Posterior vena cava (tissue), 2 donors: ENCODE measurements at regions not wholly inside any gene's neighbourhood (a gene's known extent, or its start where the extent isn't known, plus 50 kb on each side); places are given as distances from the start of the nearest gene placed in this dataset.
"Not testable (repeated sequence)": the region's sequence is repeated elsewhere in the genome, so short reads cannot be mapped to it uniquely, and the experiment has no call there.

Experiments
- DNase-seq: peaks from one replicate; pipeline ENCODE4 v3.0.0-alpha.2; 2020; ENCODE audit warnings: low spot score
- intact Hi-C, 2 donors: fragments of 100-400 bp; cut with DNase I; formaldehyde crosslinking; loops; one replicate each; pipeline versions ENCODE4 v1.14.1 to v1.14.2; 2022 to 2023
- donor health status: DM: yes; HTN: yes; CAD: no.
- donor health status: DM: yes; HTN: yes; CAD: no.

GRCh38 chr11:115643549-115644270 is 139.5 kb upstream of the CADM1 start:
- intact Hi-C loops: no loop called here
- DNase-seq: no peak

- intact Hi-C loops: no loop called here
- no peak for DNase-seq
Measured at GRCh38 chr11:115642660-115643059, 138.4 kb upstream of the CADM1 start.

DNA sequence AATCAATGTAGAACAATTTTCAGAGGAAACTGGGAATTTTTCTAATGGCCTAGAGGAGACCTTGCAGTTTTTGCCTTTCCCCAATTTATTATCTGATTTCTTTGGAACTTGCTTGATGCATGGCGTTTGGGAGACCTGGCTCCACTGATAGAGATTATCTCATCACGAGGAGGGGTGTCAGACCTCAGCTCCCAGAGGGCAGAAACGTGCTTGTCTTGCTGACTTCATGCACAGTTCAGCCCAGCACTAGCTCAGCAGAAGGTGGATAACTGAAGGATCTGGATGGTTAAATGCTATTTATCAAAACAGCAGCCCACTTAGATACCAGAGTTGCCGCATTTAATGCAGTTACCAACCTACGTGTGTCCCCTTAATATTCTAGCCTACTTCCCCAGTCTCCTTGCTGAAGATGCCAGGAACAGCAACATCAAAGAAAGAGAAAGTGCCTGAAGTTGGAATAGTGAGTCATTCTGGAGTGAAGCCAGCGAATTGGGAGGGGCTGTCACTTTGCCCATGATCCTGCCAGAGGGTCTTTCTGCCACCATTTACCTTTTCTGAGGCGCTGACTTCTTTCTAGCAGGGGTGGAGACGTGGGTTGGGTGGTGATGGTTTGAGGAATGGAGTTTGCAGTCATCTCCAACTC is 133.5 kb upstream of the CADM1 start:
- intact Hi-C loops: no loop called here
- DNase-seq: no peak

- intact Hi-C loops: no loop called here
- DNase-seq: no peak
Measured at GRCh38 chr11:115636753-115637527, 132.7 kb upstream of the CADM1 start.

GRCh38 chr11:115633977-115634376 is 129.8 kb upstream of the CADM1 start:
- intact Hi-C loops, DNase-seq: not testable (repeated sequence)

DNA sequence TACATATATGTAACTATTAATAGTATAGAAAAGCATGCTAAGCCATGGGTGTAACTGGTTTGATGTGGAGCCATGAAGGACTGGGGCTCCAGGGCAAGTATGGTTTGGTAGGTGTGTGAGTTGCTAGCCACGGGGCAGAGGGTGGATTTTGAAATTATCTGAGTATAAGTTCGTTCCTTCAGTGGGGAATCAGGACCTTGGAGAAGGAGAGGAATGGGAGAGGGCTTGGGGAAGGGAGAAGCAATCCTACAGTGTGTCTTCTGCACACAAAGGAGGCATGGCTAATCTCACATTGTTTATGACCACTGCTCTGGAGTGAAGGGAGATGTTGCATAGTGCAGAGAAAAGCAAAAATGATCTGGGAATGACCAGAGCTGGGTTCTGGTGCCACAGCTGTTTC is 127.8 kb upstream of the CADM1 start:
- intact Hi-C loops: no loop called here
- no peak for DNase-seq

DNA sequence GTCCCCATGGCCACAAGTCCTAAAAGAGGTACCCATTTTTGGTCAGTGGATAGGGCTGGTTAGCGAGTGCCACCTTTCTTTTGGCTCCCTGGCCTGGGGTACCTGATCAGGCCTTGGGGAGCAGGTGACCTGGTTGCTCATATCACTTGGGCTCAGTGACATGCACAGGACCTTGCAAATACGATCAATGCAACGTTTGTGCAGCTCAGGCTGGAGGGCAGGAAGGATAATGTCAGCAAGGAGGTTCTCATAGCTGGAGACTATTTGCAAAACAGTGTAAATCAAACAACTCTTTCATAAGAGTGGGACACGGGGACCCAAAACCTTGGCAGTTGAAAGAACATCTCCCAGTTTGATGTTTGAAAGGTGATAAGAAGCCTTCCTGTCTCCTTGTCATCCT is 127.4 kb upstream of the CADM1 start:
- no peak for DNase-seq
- intact Hi-C loops: no loop called here

- no peak for DNase-seq
- intact Hi-C loops: no loop called here
Measured at GRCh38 chr11:115630214-115630613, 126.0 kb upstream of the CADM1 start.

GRCh38 chr11:115629456-115630015 is 125.3 kb upstream of the CADM1 start:
- intact Hi-C loops: no loop called here

GRCh38 chr11:115627666-115628460 is 123.6 kb upstream of the CADM1 start:
- DNase-seq: no peak
- intact Hi-C loops: no loop called here

More at GRCh38 chr11:115629456-115630015, 125.3 kb upstream of the CADM1 start:
- DNase-seq: no peak

- intact Hi-C loops: no loop called here
- no peak for DNase-seq
Measured at GRCh38 chr11:115627071-115627470, 122.9 kb upstream of the CADM1 start.

DNA sequence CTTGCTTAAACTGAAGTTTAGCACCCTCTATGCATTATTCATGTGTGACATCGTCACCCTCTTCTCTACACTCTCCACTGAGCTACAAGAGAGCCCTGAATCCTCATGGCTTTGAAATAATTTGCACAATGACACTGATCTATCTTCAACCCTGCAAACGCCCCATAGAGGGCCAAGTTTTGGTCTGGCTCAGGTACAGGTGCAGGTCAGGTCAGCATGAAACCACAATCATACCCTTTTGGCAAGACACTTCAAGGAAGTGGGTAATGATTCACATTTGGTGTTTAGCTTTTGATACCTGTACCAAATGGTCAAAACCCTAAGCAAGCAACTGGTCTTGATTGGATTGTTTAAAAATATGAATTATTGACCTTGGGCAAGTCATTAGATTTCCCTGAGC is 122.2 kb upstream of the CADM1 start:
- no peak for DNase-seq
- intact Hi-C loops: no loop called here

DNA sequence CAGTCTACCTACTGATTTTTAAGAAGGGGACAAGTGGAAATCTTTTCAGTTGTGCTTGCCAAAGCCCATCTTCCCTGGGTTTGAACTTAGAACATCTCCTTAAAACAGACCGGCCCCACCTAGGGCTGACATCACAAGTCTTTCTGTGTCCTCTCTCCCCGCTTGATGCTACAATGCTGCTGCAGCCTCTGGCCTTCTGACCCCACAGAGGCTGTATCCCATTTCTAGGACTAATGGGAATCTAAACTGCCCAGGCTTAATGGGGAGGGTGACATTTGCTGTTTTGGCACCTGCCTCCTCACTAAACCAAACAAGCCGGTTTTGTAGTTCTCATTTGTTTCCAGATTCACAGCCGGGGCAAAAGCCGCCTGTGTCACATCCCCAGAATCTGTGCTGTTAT is 121.3 kb upstream of the CADM1 start:
- no peak for DNase-seq
- intact Hi-C loops: no loop called here

GRCh38 chr11:115624065-115624464 is 119.8 kb upstream of the CADM1 start:
- intact Hi-C loops: no loop called here
- no peak for DNase-seq

GRCh38 chr11:115623021-115623451 is 118.8 kb upstream of the CADM1 start:
- peak; percentile 95 for DNase-seq
- intact Hi-C loops: no loop called here

DNA sequence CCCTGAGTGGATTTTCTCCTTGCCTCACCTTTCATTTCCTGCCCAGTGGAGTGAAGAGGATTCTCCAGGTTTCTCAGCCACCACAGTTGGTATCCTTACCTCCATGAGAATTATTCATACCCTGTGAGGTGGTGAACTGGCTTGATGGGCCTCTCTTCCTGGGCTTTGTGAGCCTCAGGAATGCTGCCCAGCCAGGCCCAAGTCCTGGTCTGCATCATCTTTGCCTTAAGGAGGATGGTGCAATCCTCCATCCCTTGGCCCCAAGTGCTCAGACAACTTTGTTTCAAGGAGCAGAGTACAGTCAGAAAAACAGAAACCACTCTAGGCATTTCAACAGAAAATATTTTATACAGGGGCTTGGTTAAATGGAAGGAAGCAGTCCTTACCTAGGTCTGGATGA is 114.2 kb upstream of the CADM1 start:
- intact Hi-C loops: no loop called here
- no peak for DNase-seq

- no peak for DNase-seq
- intact Hi-C loops: no loop called here
Measured at GRCh38 chr11:115617767-115618166, 113.6 kb upstream of the CADM1 start.

DNA sequence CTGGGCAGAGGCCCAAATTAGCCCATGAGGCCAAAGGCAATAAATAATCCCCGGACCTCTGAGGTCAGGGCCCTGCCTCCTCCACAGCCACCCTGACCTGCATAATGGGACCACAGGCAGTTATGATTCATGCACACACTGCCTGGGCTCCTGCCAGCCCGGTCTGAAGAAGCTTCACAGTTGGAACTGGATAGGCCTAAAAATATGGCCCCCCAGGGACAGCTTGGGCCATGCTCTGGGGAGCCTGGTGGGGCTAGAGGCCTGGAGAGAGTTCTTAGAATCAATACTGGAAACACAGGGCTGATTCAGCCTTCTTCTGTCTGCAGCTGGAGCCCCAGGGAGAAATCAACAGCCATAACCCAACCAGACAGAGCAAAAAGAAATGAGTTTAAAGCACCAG is 112.8 kb upstream of the CADM1 start:
- intact Hi-C loops: no loop called here
- peak; percentile 83 for DNase-seq

GRCh38 chr11:115613986-115614632 is 109.9 kb upstream of the CADM1 start:
- DNase-seq: no peak
- intact Hi-C loops: no loop called here
